GM10266 (cell line): ENCODE measurements at regions not wholly inside any gene's neighbourhood (a gene's known extent, or its start where the extent isn't known, plus 50 kb on each side); places are given as distances from the start of the nearest gene placed in this dataset.
"Not testable (repeated sequence)": the region's sequence is repeated elsewhere in the genome, so short reads cannot be mapped to it uniquely, and the experiment has no call there.

Experiments
- DNase-seq: peaks from one replicate; pipeline ENCODE4 v3.0.0; 2012; ENCODE audit errors: extremely low spot score
- CTCF ChIP-seq: IDR thresholded peaks from 2 replicates; pipeline ENCODE4 v1.5.1; 2012; ENCODE audit warnings: mild to moderate bottlenecking, low read depth; ENCODE audit not compliant: control insufficient read depth, insufficient read depth; ENCODE audit errors: missing control alignments

GRCh38 chrX:39690541-39691415 lies 407.0 kb downstream of the BCOR start:
- TF ChIP-seq CTCF, result no peak
- DNase-seq, result no peak

DNA sequence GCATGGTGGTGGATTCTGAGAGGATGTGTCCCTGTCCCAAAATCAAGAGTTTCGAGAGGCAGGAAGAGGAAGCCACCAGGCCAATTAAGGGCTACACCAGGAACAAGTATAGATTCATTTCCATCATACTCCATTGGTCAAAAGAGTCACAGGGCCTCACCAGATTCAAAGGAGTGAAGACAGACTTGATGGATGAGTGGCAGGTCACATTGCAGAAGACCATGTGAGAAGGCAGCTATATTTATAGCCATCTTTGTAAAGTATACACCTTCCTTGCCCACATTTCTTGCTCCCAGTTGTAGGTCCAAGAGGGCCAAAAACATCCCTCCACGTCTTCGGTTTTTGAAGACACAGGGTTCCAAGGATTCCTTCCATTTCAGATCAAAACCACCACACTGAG lies 406.0 kb downstream of the BCOR start:
- no peak for DNase-seq
- TF ChIP-seq CTCF, result no peak

GRCh38 chrX:39692796-39693195 lies 405.0 kb downstream of the BCOR start:
- no peak for TF ChIP-seq CTCF
- no peak for DNase-seq

- DNase-seq, result no peak
- no peak for TF ChIP-seq CTCF
These were observed 404.5 kb downstream of the BCOR start for GRCh38 chrX:39693298-39693697.

DNA sequence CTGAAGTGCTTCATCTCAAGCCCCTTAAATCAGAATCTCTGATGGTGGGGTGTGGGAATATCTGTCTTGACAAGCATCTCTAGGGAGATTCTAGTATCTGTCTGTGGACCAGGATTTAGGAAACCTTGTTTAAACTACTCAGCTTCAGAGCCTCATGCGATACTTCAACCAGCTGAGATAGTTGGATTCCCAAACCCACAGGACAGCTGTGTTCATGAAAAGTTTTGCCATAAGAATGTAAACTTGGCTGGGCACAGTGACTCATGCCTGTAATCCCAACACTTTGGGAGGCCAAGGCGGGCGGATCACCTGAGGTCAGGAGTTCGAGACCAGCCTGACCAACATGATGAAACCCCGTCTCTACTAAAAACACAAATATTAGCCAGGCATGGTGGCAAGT lies 395.1 kb downstream of the BCOR start:
- DNase-seq, result not testable (repeated sequence)

- no peak for DNase-seq
- no peak for TF ChIP-seq CTCF
These were observed 394.5 kb downstream of the BCOR start for GRCh38 chrX:39703307-39703706.

DNA sequence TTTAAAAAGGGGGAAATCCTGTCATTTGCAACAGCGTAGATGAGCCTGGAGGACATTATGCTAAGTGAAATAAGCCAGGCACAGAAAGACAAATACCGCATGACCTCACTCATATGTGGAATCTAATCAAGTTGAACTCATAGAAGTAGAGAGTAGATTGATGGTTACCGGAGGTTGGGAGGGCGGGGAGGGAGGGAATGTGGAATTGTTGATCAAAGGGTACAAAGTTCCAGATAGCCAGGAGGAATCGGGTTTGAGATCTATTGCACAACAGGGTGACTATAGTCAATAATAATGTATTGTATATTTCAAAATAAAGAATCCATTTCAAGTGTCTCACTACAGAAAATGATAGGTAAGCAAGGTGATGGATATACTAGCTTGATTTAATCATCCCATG lies 393.2 kb downstream of the BCOR start:
- no peak for TF ChIP-seq CTCF
- DNase-seq, result no peak
